NB4 (cell line): ENCODE measurements at regions not wholly inside any gene's neighbourhood (a gene's known extent, or its start where the extent isn't known, plus 50 kb on each side); places are given as distances from the start of the nearest gene placed in this dataset.

Source experiments
- CTCF ChIP-seq: IDR thresholded peaks from one replicate; pipeline ENCODE4 v1.5.1; 2012; ENCODE audit warnings: low read depth, low read length
- MAX ChIP-seq: IDR thresholded peaks from 2 replicates; pipeline ENCODE4 v1.6.1; 2011; ENCODE audit warnings: low read depth, low read length
- MYC ChIP-seq: IDR thresholded peaks from 2 replicates; pipeline ENCODE4 v1.6.1; 2011; ENCODE audit warnings: low read depth, low read length
- POLR2A ChIP-seq: IDR thresholded peaks from 2 replicates; pipeline ENCODE4 v1.6.1; 2011; ENCODE audit warnings: mild to moderate bottlenecking; ENCODE audit not compliant: insufficient read length; ENCODE audit errors: extremely low read depth

GRCh38 chr2:129610766-129611165 lies 368.7 kb upstream of the RAB6C start:
- TF ChIP-seq CTCF, result no peak
- TF ChIP-seq POLR2A, result no peak
- TF ChIP-seq MAX, result no peak
- no peak for TF ChIP-seq MYC
